LoVo (cell line): ENCODE measurements at regions not wholly inside any gene's neighbourhood (a gene's known extent, or its start where the extent isn't known, plus 50 kb on each side); places are given as distances from the start of the nearest gene placed in this dataset.

Experiments used
- DNase-seq: peaks from one replicate; pipeline ENCODE4 v3.0.0-alpha.2; 2016; ENCODE audit warnings: low spot score

GRCh38 chr2:53259395-53260009 lies 508.1 kb upstream of the CHAC2 start:
- DNase-seq, result no peak

- no peak for DNase-seq
These were observed 510.3 kb upstream of the CHAC2 start for GRCh38 chr2:53257287-53257686.

- no peak for DNase-seq
These were observed 514.4 kb upstream of the CHAC2 start for GRCh38 chr2:53253244-53253643.

- no peak for DNase-seq
These were observed 515.5 kb upstream of the CHAC2 start for GRCh38 chr2:53252115-53252514.

- no peak for DNase-seq
These were observed 519.5 kb upstream of the CHAC2 start for GRCh38 chr2:53247956-53248735.

GRCh38 chr2:53243430-53243829 lies 524.2 kb upstream of the CHAC2 start:
- DNase-seq, result no peak

GRCh38 chr2:53242090-53242489 lies 525.5 kb upstream of the CHAC2 start:
- no peak for DNase-seq

GRCh38 chr2:53235836-53236582 lies 531.6 kb upstream of the CHAC2 start:
- DNase-seq, result peak; percentile 7

GRCh38 chr2:53234548-53234903 lies 533.1 kb upstream of the CHAC2 start:
- no peak for DNase-seq

GRCh38 chr2:53233759-53234547 lies 533.7 kb upstream of the CHAC2 start:
- no peak for DNase-seq

GRCh38 chr2:53231908-53232307 lies 535.7 kb upstream of the CHAC2 start:
- DNase-seq, result no peak

GRCh38 chr2:53230691-53231090 lies 536.9 kb upstream of the CHAC2 start:
- no peak for DNase-seq

- no peak for DNase-seq
These were observed 540.1 kb upstream of the CHAC2 start for GRCh38 chr2:53227535-53227934.

GRCh38 chr2:53220969-53221368 lies 546.6 kb upstream of the CHAC2 start:
- no peak for DNase-seq

- DNase-seq, result no peak
These were observed 550.4 kb upstream of the CHAC2 start for GRCh38 chr2:53217250-53217649.

GRCh38 chr2:53216805-53217204 lies 550.8 kb upstream of the CHAC2 start:
- DNase-seq, result no peak

- DNase-seq, result no peak
These were observed 555.0 kb upstream of the CHAC2 start for GRCh38 chr2:53212576-53212975.

- DNase-seq, result no peak
These were observed 556.3 kb upstream of the CHAC2 start for GRCh38 chr2:53211201-53211774.

GRCh38 chr2:53210538-53210937 lies 557.1 kb upstream of the CHAC2 start:
- DNase-seq, result no peak

GRCh38 chr2:53209679-53210458 lies 557.7 kb upstream of the CHAC2 start:
- DNase-seq, result no peak

GRCh38 chr2:53208815-53209214 lies 558.8 kb upstream of the CHAC2 start:
- DNase-seq, result no peak
